ENCODE measurements at regions not wholly inside any gene's neighbourhood (a gene's known extent, or its start where the extent isn't known, plus 50 kb on each side); places are given as distances from the start of the nearest gene placed in this dataset.

GRCh38 chr1:217921126-217921904 is 290.2 kb downstream of the SPATA17 start:
- Mint-ChIP-seq H3K27ac (no peak overlapping the region), H3K4me3 (no peak overlapping the region), H3K9me3 (peaks cover 0 to 5% (median 1%) of the 10 kb centered on the region in 3 donors), H3K27me3 (peaks cover 7 to 10% of the 10 kb centered on the region in 2 donors), H3K4me1 (no peaks in the 10 kb centered on the region), H3K36me3 (no peaks in the 10 kb centered on the region)
- Histone ChIP-seq H3K36me3 (ENCODE audit: control insufficient read depth in 2 of 2, extremely low read depth in 1 of 2, insufficient read depth in 1 of 2, low read length in 1 of 2) (no peaks in the 10 kb centered on the region), H3K4me1 (ENCODE audit: control insufficient read depth in 1 of 2, extremely low read depth in 1 of 2, insufficient read depth in 2 of 2, low read length in 2 of 2) (no peaks in the 10 kb centered on the region), H3K27me3 (replicated peaks in 1 of 2; ENCODE audit: control insufficient read depth in 2 of 2, extremely low read depth in 1 of 2, insufficient read depth in 2 of 2, low read length in 1 of 2) (peaks cover 4 to 5% of the 10 kb centered on the region in 2 experiments), H3K4me3 (ENCODE audit: control insufficient read depth in 1 of 2, extremely low read depth in 1 of 2, low read length in 1 of 2) (no peak overlapping the region), H3K9me3 (no peaks in the 10 kb centered on the region), H3K27ac (ENCODE audit: low read length) (no peak overlapping the region)
- ChIA-PET POLR2A (no interaction called here), CTCF (no interaction called here)
- 81% methylated on average over 3 of the region's 7 CpGs for WGBS (ENCODE audit: insufficient coverage)
- DNase-seq (no peak), ATAC-seq (replicated peaks in 1 of 4) (no peak)

DNA sequence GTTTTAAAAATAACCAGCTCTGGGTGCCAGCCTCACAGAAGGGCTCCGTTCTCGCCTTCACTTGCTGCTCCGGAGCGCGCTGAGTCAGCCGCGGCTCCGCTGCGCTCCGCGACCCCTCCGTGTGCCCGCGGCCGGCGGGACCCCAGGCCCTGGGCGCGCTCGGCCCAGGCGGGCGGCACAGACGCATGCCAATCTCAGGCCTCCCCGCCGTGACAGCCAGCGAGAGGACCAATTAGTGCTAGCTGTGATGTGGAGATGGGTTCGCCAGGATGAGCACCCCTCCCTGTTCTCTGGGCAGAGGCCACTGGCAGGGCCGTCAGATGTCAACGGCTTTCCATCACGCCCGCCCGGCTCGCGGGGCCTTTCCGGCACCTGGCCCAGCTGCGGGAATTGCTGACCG is 293.8 kb downstream of the SPATA17 start:
- Mint-ChIP-seq H3K9me3 (peaks cover 0 to 5% (median 5%) of the 10 kb centered on the region in 3 donors), H3K27me3 (peaks cover 7 to 14% of the 10 kb centered on the region in 2 donors), H3K27ac (no peak overlapping the region), H3K4me1 (no peaks in the 10 kb centered on the region), H3K4me3 (no peak overlapping the region), H3K36me3 (no peaks in the 10 kb centered on the region)
- CTCF ChIA-PET: no interaction called here
- 11% methylated on average over 24 of the region's 36 CpGs for WGBS (ENCODE audit: insufficient coverage)
- DNase-seq (no peak), ATAC-seq (replicated peaks in 1 of 4) (no peak)
- no peaks in the 10 kb centered on the region for H3K9me3 ChIP-seq
- no peaks in the 10 kb centered on the region for H3K4me1 ChIP-seq (ENCODE audit: control insufficient read depth in 1 of 2, extremely low read depth in 1 of 2, insufficient read depth in 2 of 2, low read length in 2 of 2)
- H3K27me3 ChIP-seq (replicated peaks in 1 of 2; ENCODE audit: control insufficient read depth in 2 of 2, extremely low read depth in 1 of 2, insufficient read depth in 2 of 2, low read length in 1 of 2): peaks cover 4 to 5% of the 10 kb centered on the region in 2 experiments
- H3K36me3 ChIP-seq (ENCODE audit: control insufficient read depth in 2 of 2, extremely low read depth in 1 of 2, insufficient read depth in 1 of 2, low read length in 1 of 2): no peaks in the 10 kb centered on the region
- H3K4me3 ChIP-seq (ENCODE audit: control insufficient read depth in 1 of 2, extremely low read depth in 1 of 2, low read length in 1 of 2): no peak overlapping the region
- H3K27ac ChIP-seq (ENCODE audit: low read length): no peak overlapping the region
- POLR2A ChIA-PET: no interaction called here

DNA sequence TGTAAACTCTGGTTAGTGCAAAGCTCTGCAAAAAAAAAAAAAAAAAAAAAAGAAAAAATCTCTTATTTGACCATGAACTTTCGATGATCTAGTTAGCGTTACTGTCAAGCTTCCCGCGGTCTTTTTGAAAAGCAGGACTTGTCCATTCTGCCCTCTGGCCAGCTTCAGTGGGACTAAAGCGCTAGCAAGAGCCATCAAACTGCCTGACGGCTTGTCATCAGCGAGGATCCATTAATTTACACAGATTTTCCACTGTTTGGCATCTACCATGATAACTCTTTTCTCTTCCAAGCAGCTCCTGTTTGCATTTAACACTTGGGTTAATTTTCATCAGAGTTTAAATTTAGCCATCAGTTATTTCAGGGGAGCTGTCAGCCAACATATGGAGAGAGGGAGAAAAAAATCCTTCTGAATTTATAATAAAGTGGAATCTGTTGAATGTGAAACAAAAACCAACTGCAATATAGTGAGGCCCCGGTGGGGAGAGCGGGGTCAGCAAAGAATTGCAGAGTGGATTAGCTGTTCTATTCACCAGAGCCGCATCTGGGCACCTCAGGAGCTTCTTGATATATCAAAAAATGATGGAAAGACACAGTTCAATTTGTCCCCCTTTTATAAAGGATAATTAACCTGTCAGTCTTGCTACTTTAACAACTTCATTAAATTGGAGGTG is 298.2 kb downstream of the SPATA17 start:
- Histone ChIP-seq H3K9me3 (no peaks in the 10 kb centered on the region), H3K27ac (ENCODE audit: low read length) (no peak overlapping the region), H3K36me3 (ENCODE audit: control insufficient read depth in 2 of 2, extremely low read depth in 1 of 2, insufficient read depth in 1 of 2, low read length in 1 of 2) (no peaks in the 10 kb centered on the region), H3K27me3 (replicated peaks in 1 of 2; ENCODE audit: control insufficient read depth in 2 of 2, extremely low read depth in 1 of 2, insufficient read depth in 2 of 2, low read length in 1 of 2) (peaks cover under 1 to 4% of the 10 kb centered on the region in 2 experiments), H3K4me1 (ENCODE audit: control insufficient read depth in 1 of 2, extremely low read depth in 1 of 2, insufficient read depth in 2 of 2, low read length in 2 of 2) (no peaks in the 10 kb centered on the region), H3K4me3 (ENCODE audit: control insufficient read depth in 1 of 2, extremely low read depth in 1 of 2, low read length in 1 of 2) (no peak overlapping the region)
- H3K36me3 Mint-ChIP-seq: no peaks in the 10 kb centered on the region
- peaks cover 3 to 11% of the 10 kb centered on the region in 2 donors for H3K27me3 Mint-ChIP-seq
- WGBS (ENCODE audit: insufficient coverage): 89% methylated on average over 7 of the region's 10 CpGs
- CTCF ChIA-PET: interaction anchor here in 1 of 2 donors (0.7 kb wide), 1 partner anchor 867 kb away, joined by 7 read pairs; no protein-coding TSS in a partner anchor
- H3K9me3 Mint-ChIP-seq: peaks cover 0 to 10% (median 5%) of the 10 kb centered on the region in 3 donors
- no peak overlapping the region for H3K4me3 Mint-ChIP-seq
- H3K4me1 Mint-ChIP-seq: no peaks in the 10 kb centered on the region
- ATAC-seq (replicated peaks in 1 of 4) (no peak), DNase-seq (no peak)
- POLR2A ChIA-PET: interaction anchor here in 1 of 2 donors (0.7 kb wide), 1 partner anchor 430 kb away, joined by 6 read pairs; no protein-coding TSS in a partner anchor
- no peak overlapping the region for H3K27ac Mint-ChIP-seq

DNA sequence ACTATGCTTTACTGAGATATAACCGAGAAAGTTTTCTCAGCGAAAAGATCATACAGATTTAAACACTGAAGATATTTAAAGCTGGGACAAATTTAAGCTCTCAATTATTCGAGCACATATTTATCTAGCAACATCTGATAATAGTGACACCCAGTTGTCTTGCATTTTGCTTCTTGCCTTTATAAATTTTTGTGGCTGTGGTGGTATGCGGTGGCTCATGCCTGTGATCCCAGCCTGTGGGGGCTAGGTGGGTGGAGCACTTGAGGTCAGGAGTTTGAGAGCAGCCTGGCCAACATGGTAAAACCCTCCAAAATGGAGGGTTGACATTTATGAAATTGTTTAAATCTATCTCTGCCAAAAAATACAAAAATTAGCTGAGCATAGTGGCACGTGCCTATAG is 312.2 kb downstream of the SPATA17 start:
- CTCF ChIA-PET: no interaction called here
- no peaks in the 10 kb centered on the region for H3K4me1 ChIP-seq (ENCODE audit: control insufficient read depth in 1 of 2, extremely low read depth in 1 of 2, insufficient read depth in 2 of 2, low read length in 2 of 2)
- H3K27me3 Mint-ChIP-seq: no peaks in the 10 kb centered on the region
- no peak overlapping the region for H3K4me3 ChIP-seq (ENCODE audit: control insufficient read depth in 1 of 2, extremely low read depth in 1 of 2, low read length in 1 of 2)
- 100% methylated on average over 1 of the region's 5 CpGs for WGBS (ENCODE audit: insufficient coverage)
- POLR2A ChIA-PET: interaction anchor here in 1 of 2 donors (0.6 kb wide), 1 partner anchor 1184 kb away, joined by 3 read pairs; no protein-coding TSS in a partner anchor
- H3K4me3 Mint-ChIP-seq: no peak overlapping the region
- H3K27me3 ChIP-seq (replicated peaks in 1 of 2; ENCODE audit: control insufficient read depth in 2 of 2, extremely low read depth in 1 of 2, insufficient read depth in 2 of 2, low read length in 1 of 2): no peaks in the 10 kb centered on the region
- no peak overlapping the region for H3K27ac ChIP-seq (ENCODE audit: low read length)
- H3K4me1 Mint-ChIP-seq: no peaks in the 10 kb centered on the region
- DNase-seq (no peak), ATAC-seq (replicated peaks in 1 of 4) (no peak)
- H3K36me3 Mint-ChIP-seq: no peaks in the 10 kb centered on the region
- H3K36me3 ChIP-seq (ENCODE audit: control insufficient read depth in 2 of 2, extremely low read depth in 1 of 2, insufficient read depth in 1 of 2, low read length in 1 of 2): no peaks in the 10 kb centered on the region
- H3K9me3 Mint-ChIP-seq: peaks cover 2 to 4% (median 4%) of the 10 kb centered on the region in 3 donors
- no peak overlapping the region for H3K27ac Mint-ChIP-seq
- no peaks in the 10 kb centered on the region for H3K9me3 ChIP-seq

DNA sequence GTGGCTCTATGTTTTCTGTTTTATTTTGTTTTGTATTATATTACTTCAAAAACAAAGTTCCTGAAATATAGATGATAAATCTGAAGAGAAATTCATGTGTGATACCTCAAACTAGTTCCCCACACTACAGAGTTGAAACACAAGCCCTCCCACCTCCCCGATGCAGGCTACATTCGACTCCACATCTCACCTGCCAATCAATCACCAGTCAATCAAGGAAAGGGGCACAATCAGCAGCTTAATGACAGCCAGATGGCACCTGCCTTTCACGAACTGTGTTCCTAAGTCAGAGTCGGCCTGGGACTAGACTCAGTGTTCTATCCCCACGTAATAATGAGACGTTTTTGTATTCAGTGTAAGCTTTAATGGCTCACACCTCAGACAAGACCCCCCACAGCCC is 313.4 kb downstream of the SPATA17 start:
- CTCF ChIA-PET: interaction anchor here in 1 of 2 donors (0.6 kb wide), 1 partner anchor 1498 kb away, joined by 7 read pairs; no protein-coding TSS in a partner anchor
- POLR2A ChIA-PET: no interaction called here
- WGBS (ENCODE audit: insufficient coverage): 60% methylated on average over 2 of the region's 6 CpGs

GRCh38 chr1:217946511-217946910 is 315.4 kb downstream of the SPATA17 start:
- Mint-ChIP-seq H3K9me3 (peaks cover 3 to 4% (median 3%) of the 10 kb centered on the region in 3 donors), H3K27me3 (no peaks in the 10 kb centered on the region), H3K27ac (no peak overlapping the region), H3K4me1 (no peaks in the 10 kb centered on the region), H3K36me3 (no peaks in the 10 kb centered on the region), H3K4me3 (no peak overlapping the region)
- H3K36me3 ChIP-seq (ENCODE audit: control insufficient read depth in 2 of 2, extremely low read depth in 1 of 2, insufficient read depth in 1 of 2, low read length in 1 of 2): no peaks in the 10 kb centered on the region
- CTCF ChIA-PET: no interaction called here
- no peak for ATAC-seq (replicated peaks in 1 of 4)
- WGBS (ENCODE audit: insufficient coverage): no CpG with 5 or more reads among the region's 8 CpGs
- H3K27ac ChIP-seq (ENCODE audit: low read length): no peak overlapping the region
- H3K4me1 ChIP-seq (ENCODE audit: control insufficient read depth in 1 of 2, extremely low read depth in 1 of 2, insufficient read depth in 2 of 2, low read length in 2 of 2): no peaks in the 10 kb centered on the region
- no peak overlapping the region for H3K4me3 ChIP-seq (ENCODE audit: control insufficient read depth in 1 of 2, extremely low read depth in 1 of 2, low read length in 1 of 2)
- no peaks in the 10 kb centered on the region for H3K9me3 ChIP-seq
- H3K27me3 ChIP-seq (replicated peaks in 1 of 2; ENCODE audit: control insufficient read depth in 2 of 2, extremely low read depth in 1 of 2, insufficient read depth in 2 of 2, low read length in 1 of 2): no peaks in the 10 kb centered on the region
- no peak for DNase-seq
- POLR2A ChIA-PET: no interaction called here

More for the DNA sequence above, 313.4 kb downstream of the SPATA17 start:
- no peak for ATAC-seq (replicated peaks in 1 of 4)
- Mint-ChIP-seq H3K4me3 (no peak overlapping the region), H3K9me3 (peaks cover 2 to 4% (median 4%) of the 10 kb centered on the region in 3 donors), H3K27ac (no peak overlapping the region), H3K27me3 (no peaks in the 10 kb centered on the region), H3K36me3 (no peaks in the 10 kb centered on the region), H3K4me1 (no peaks in the 10 kb centered on the region)
- Histone ChIP-seq H3K27ac (ENCODE audit: low read length) (no peak overlapping the region), H3K9me3 (no peaks in the 10 kb centered on the region), H3K36me3 (ENCODE audit: control insufficient read depth in 2 of 2, extremely low read depth in 1 of 2, insufficient read depth in 1 of 2, low read length in 1 of 2) (no peaks in the 10 kb centered on the region), H3K4me1 (ENCODE audit: control insufficient read depth in 1 of 2, extremely low read depth in 1 of 2, insufficient read depth in 2 of 2, low read length in 2 of 2) (no peaks in the 10 kb centered on the region), H3K27me3 (replicated peaks in 1 of 2; ENCODE audit: control insufficient read depth in 2 of 2, extremely low read depth in 1 of 2, insufficient read depth in 2 of 2, low read length in 1 of 2) (no peaks in the 10 kb centered on the region), H3K4me3 (ENCODE audit: control insufficient read depth in 1 of 2, extremely low read depth in 1 of 2, low read length in 1 of 2) (no peak overlapping the region)
- DNase-seq: no peak
